ENCODE measurements at regions not wholly inside any gene's neighbourhood (a gene's known extent, or its start where the extent isn't known, plus 50 kb on each side); places are given as distances from the start of the nearest gene placed in this dataset.

DNA sequence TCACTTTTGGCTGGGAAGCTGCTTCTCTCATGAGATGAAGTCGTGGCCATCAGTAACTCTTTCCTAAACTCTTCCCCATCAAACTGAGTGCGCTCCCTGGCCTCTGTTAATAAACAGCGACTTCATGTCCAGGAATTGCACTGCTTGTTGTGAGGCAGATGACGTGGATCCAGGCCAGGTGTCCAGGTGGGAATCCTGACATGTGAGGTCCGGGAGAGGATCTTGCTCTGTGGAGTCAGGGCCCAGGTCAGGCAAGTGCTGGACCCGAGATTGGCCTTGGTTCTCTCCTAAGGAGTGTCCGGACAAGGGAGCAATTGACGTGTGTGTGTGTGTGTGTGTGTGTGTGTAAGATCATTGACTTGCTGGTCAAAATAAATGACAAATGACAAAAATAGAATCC is 362.7 kb downstream of the GLRX3 start:
- Histone ChIP-seq H3K9me3 (ENCODE audit: low read length) (no peaks in the 10 kb centered on the region), H3K36me3 (ENCODE audit: insufficient read depth, low read length) (no peaks in the 10 kb centered on the region), H2AFZ (ENCODE audit: low read length) (no peak overlapping the region), H3K4me1 (ENCODE audit: insufficient read depth, low read length, severe bottlenecking) (no peaks in the 10 kb centered on the region), H3F3A (ENCODE audit: insufficient read depth, low read length) (no peaks in the 10 kb centered on the region), H3K4me2 (ENCODE audit: low read length) (no peak overlapping the region), H3K9ac (ENCODE audit: low read length) (no peak overlapping the region), H3K4me3 (ENCODE audit: low read depth, low read length, poor library complexity, severe bottlenecking) (no peak overlapping the region), H3K27ac (ENCODE audit: low read depth, low read length, poor library complexity, severe bottlenecking) (no peak overlapping the region), H4K20me1 (ENCODE audit: insufficient read depth, low read length) (no peaks in the 10 kb centered on the region), H3K79me2 (ENCODE audit: insufficient read depth, low read length) (no peaks in the 10 kb centered on the region), H3K27me3 (ENCODE audit: insufficient read depth, low read length) (no peaks in the 10 kb centered on the region), H3K9me2 (ENCODE audit: low read depth, low read length) (no peaks in the 10 kb centered on the region)
- no peak for TF ChIP-seq EZH2 (IDR thresholded peaks at IDR 0.05; ENCODE audit: borderline replicate concordance, low read length)
- TF ChIP-seq, protein P1, sequence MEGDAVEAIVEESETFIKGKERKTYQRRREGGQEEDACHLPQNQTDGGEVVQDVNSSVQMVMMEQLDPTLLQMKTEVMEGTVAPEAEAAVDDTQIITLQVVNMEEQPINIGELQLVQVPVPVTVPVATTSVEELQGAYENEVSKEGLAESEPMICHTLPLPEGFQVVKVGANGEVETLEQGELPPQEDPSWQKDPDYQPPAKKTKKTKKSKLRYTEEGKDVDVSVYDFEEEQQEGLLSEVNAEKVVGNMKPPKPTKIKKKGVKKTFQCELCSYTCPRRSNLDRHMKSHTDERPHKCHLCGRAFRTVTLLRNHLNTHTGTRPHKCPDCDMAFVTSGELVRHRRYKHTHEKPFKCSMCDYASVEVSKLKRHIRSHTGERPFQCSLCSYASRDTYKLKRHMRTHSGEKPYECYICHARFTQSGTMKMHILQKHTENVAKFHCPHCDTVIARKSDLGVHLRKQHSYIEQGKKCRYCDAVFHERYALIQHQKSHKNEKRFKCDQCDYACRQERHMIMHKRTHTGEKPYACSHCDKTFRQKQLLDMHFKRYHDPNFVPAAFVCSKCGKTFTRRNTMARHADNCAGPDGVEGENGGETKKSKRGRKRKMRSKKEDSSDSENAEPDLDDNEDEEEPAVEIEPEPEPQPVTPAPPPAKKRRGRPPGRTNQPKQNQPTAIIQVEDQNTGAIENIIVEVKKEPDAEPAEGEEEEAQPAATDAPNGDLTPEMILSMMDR (IDR thresholded peaks at IDR 0.05; ENCODE audit: low read length), result no peak

DNA sequence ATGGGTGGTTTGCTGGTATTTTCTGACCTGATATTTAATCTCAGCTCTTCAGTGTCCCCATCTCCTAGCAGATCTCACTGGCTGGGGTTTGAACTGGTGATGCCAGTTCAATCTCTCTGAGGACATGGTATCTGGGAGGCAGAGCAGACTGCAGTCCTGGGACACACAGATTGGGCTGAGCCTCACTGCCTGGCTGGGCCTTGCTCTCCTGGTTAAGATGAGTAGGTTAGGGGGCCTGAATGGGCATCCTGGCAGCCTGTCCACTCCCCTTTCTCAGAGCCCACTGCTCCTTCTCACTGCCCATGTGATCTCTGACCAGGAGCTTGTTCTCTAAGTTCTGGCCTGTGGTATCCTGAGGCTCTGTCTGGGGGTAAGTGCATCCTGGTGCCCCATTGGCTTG is 363.4 kb downstream of the GLRX3 start:
- no peaks in the 10 kb centered on the region for H3K9me3 ChIP-seq (ENCODE audit: low read length)
- TF ChIP-seq, protein P1 (IDR thresholded peaks at IDR 0.05; ENCODE audit: low read length), result no peak
- TF ChIP-seq EZH2 (IDR thresholded peaks at IDR 0.05; ENCODE audit: borderline replicate concordance, low read length), result no peak
- no peaks in the 10 kb centered on the region for H3K36me3 ChIP-seq (ENCODE audit: insufficient read depth, low read length)
- no peak overlapping the region for H3K4me2 ChIP-seq (ENCODE audit: low read length)
- H3F3A ChIP-seq (ENCODE audit: insufficient read depth, low read length), result no peaks in the 10 kb centered on the region
- no peak overlapping the region for H3K27ac ChIP-seq (ENCODE audit: low read depth, low read length, poor library complexity, severe bottlenecking)
- no peaks in the 10 kb centered on the region for H4K20me1 ChIP-seq (ENCODE audit: insufficient read depth, low read length)
- no peak overlapping the region for H3K9ac ChIP-seq (ENCODE audit: low read length)
- no peaks in the 10 kb centered on the region for H3K9me2 ChIP-seq (ENCODE audit: low read depth, low read length)
- H3K4me1 ChIP-seq (ENCODE audit: insufficient read depth, low read length, severe bottlenecking), result no peaks in the 10 kb centered on the region
- H2AFZ ChIP-seq (ENCODE audit: low read length), result no peak overlapping the region
- H3K79me2 ChIP-seq (ENCODE audit: insufficient read depth, low read length), result no peaks in the 10 kb centered on the region
- H3K27me3 ChIP-seq (ENCODE audit: insufficient read depth, low read length), result no peaks in the 10 kb centered on the region
- no peak overlapping the region for H3K4me3 ChIP-seq (ENCODE audit: low read depth, low read length, poor library complexity, severe bottlenecking)

DNA sequence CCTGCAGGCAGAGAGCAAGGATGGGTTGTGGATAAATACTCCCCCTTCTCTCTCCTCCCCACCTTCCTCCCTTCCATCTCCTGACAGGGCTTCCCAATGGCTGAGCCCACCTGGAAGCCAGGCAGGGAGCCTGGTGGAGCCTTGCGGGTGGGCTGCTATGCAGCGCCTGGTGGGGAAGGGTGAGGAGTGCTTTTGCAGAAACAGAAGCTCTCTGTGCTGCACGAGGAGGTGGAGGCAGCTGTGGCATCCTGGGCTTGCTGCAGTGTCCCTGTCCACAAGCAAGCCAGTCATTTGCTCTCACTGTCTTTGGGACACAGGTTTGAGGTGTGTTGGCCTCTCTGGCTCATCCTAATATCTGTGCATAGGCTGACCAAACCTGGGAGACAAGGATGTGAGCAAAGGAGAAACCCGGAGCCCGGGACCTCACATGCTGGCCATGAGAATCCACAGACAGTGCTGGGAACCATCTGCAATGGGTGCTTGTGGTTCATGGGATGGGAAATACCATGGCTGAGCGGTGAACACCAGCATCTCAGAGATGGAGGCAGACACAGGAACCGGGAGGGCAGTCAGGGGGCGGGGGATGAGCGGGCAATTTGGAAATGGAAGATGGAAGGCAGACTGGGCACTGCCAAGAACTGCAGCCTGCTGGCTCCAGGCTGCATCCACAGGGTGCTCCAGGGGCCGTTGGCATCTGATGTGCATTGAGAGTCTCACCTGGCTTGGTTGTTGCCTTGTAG is 364.2 kb downstream of the GLRX3 start:
- H3K27me3 ChIP-seq (ENCODE audit: insufficient read depth, low read length), result no peaks in the 10 kb centered on the region; the same call in 1 of the 2 replicates
- no peaks in the 10 kb centered on the region for H3K9me3 ChIP-seq (ENCODE audit: low read length)
- H3K4me3 ChIP-seq (ENCODE audit: low read depth, low read length, poor library complexity, severe bottlenecking), result no peak overlapping the region
- H3K9me2 ChIP-seq (ENCODE audit: low read depth, low read length), result no peaks in the 10 kb centered on the region
- H3K4me1 ChIP-seq (ENCODE audit: insufficient read depth, low read length, severe bottlenecking), result no peaks in the 10 kb centered on the region
- H2AFZ ChIP-seq (ENCODE audit: low read length), result no peak overlapping the region
- no peaks in the 10 kb centered on the region for H3K36me3 ChIP-seq (ENCODE audit: insufficient read depth, low read length)
- TF ChIP-seq, protein P1 (IDR thresholded peaks at IDR 0.05; ENCODE audit: low read length), result no peak
- no peak for TF ChIP-seq EZH2 (IDR thresholded peaks at IDR 0.05; ENCODE audit: borderline replicate concordance, low read length)
- no peak overlapping the region for H3K27ac ChIP-seq (ENCODE audit: low read depth, low read length, poor library complexity, severe bottlenecking)
- H3K9ac ChIP-seq (ENCODE audit: low read length), result no peak overlapping the region
- no peaks in the 10 kb centered on the region for H3F3A ChIP-seq (ENCODE audit: insufficient read depth, low read length)
- H3K4me2 ChIP-seq (ENCODE audit: low read length), result no peak overlapping the region
- no peaks in the 10 kb centered on the region for H4K20me1 ChIP-seq (ENCODE audit: insufficient read depth, low read length)
- H3K79me2 ChIP-seq (ENCODE audit: insufficient read depth, low read length), result no peaks in the 10 kb centered on the region
